GM10266 (cell line): ENCODE measurements at regions not wholly inside any gene's neighbourhood (a gene's known extent, or its start where the extent isn't known, plus 50 kb on each side); places are given as distances from the start of the nearest gene placed in this dataset.

Source experiments
- DNase-seq: peaks from one replicate; pipeline ENCODE4 v3.0.0; 2012; ENCODE audit errors: extremely low spot score
- CTCF ChIP-seq: IDR thresholded peaks from 2 replicates; pipeline ENCODE4 v1.5.1; 2012; ENCODE audit warnings: mild to moderate bottlenecking, low read depth; ENCODE audit not compliant: control insufficient read depth, insufficient read depth; ENCODE audit errors: missing control alignments

DNA sequence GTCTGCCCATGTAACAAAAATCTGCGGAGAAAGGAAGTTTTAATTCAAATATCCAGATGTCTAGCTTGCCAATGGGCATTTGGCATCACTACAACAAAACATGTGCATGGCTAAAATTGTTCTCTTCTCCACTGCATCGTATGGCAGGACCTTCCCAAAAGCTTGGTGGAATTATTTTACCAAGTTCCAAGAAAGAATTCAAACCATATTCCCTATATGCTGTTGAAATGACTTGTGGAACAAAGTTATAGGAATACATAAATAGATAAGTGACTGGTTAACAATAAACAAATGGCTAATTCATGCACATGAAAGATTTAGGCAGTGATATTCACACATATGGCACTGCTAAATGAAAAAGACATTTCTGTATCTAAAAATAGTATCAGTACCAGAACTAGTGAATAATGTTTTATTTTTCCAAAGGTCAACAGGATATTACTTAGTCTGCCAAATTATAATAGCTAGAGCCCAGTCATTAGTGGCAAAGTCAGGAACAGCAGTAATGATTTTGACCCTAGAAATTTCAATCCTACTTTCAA, 425.4 kb upstream of the VRK2 start:
- TF ChIP-seq CTCF, result no peak
- DNase-seq, result no peak

GRCh38 chr2:57622009-57622408, 424.6 kb upstream of the VRK2 start:
- DNase-seq, result no peak
- no peak for TF ChIP-seq CTCF

GRCh38 chr2:57656198-57656597, 390.4 kb upstream of the VRK2 start:
- no peak for DNase-seq
- TF ChIP-seq CTCF, result no peak

- no peak for TF ChIP-seq CTCF
- DNase-seq, result no peak
Observed at GRCh38 chr2:57669570-57669969, 377.0 kb upstream of the VRK2 start.

GRCh38 chr2:57674025-57674424, 372.6 kb upstream of the VRK2 start:
- DNase-seq, result no peak
- TF ChIP-seq CTCF, result no peak

DNA sequence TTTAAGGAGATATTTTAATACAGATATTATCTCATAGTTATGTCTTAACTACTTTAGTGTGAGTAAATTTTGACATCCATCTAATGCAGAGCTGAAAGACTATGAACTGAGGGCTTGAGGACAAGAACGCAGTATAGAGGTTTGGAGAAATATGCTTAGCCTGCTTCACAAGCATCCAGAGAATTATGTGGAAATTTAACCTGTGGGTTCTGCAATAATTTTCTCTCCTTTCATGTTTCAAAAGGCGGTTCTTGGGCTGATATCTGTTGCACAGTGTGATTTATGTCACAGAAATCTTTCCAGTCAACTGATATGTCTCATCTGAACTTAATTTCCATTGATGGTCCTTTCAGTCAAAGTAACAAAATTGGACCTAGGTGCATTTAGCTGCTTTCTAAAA, 371.9 kb upstream of the VRK2 start:
- no peak for DNase-seq

GRCh38 chr2:57677296-57677695, 369.3 kb upstream of the VRK2 start:
- no peak for DNase-seq
- no peak for TF ChIP-seq CTCF

More for the DNA sequence above, 371.9 kb upstream of the VRK2 start:
- no peak for TF ChIP-seq CTCF
